Activated CD4-positive, alpha-beta T cell treated with anti-CD3 and anti-CD28 coated beads for 4 hours (primary cell): ENCODE measurements at regions not wholly inside any gene's neighbourhood (a gene's known extent, or its start where the extent isn't known, plus 50 kb on each side); places are given as distances from the start of the nearest gene placed in this dataset.
"Not testable (repeated sequence)": the region's sequence is repeated elsewhere in the genome, so short reads cannot be mapped to it uniquely, and the experiment has no call there.

Experiments
- DNase-seq, 2 donors: peaks; one replicate each; pipeline ENCODE4 v3.0.0-alpha.2; 2020

DNA sequence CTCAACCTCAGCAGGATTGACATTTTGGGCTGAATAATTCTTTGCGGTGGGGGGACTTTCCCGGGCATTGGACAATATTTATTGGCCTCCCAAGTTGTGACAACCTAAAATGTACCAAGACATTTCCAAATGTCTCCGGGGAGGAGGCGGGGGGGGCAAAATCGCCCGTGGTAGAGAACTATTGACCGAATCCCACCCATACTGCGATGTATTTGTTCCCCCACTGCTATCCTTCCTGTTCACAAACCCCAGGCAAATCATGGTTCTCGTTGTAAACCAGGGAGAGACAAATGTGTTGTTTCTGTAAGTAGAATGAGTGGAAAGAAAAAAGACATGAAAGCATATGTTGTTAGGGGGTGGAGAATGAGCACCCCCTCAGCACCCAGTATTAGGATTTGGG, 141.9 kb downstream of the PSAT1 start:
- DNase-seq, result no peak

DNA sequence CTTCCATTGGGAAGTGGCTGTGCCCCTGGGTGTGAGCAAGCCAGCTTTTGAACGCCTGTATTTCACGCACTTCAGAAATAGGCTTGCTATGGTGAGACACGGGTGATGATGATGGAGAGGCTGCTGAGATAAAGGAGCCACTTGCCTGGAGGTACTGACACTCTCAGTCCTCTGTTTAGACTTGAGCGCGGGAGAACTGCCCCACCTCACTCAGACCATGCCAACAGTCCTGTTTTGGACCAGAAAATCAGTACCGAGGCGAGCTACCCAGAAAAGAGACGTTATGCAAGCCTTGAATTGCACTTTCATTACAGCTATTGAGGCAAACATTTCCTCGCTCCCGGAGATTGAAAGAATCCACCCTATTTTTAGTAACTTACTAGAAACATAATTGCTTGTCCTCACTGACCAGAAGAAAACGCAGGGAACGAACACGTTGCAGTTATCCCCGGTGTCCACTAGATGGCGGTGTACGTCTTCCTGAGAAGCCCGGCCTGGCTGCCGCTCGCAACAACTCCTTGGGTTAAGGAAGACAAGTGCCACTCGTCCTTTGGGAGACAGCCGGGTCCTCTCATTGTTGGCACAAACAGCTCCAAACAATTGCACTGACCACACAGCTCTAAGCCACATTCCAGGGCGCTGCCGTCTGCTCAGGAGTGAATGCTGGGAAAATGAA, 142.4 kb downstream of the PSAT1 start:
- DNase-seq, result peak; percentile 49 to 57

DNA sequence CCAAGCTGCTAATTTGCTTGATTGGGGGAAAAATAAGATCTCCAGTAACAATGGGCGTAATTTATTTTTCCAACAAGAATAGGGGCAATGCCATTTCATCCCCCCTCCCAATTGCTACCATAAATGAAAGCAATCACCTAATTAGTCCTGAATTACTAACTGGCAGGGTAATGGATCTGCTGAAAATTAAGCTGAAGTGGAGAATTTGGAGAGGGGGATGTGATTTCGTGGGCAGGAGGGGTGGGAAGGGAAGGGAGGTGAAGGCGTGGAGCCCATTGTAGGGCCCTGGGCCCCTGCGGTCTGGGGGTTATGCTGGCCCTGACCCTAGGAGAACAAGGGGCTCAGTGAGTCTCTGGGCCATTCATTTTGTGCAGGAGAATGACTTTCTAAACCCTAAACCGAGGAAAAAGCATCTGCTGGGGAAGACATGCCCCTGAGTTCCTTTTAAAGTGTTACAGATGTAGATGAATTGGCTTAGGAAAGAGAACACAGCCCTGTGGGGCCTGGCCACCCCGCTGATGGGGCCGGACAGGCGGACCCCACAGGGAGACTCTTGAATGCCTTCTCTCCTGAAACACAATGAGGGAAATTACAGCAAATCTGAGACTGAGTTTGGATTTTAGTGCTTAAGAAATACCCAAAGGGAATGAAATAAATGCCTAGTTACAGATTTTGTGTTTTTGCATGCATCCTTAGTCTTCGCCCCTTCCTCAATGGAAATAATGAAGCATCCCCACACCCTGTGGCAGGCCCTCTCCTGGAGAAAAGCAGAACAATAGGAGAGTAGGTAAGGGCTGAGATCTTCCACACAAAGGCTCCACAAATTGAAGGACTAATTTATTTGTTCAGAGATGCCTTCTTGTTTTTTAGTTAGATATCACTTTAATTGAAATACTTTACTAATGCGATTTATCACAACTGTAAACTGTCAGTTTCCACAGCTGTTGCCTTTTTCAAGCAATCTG, 143.2 kb downstream of the PSAT1 start:
- no peak for DNase-seq

DNA sequence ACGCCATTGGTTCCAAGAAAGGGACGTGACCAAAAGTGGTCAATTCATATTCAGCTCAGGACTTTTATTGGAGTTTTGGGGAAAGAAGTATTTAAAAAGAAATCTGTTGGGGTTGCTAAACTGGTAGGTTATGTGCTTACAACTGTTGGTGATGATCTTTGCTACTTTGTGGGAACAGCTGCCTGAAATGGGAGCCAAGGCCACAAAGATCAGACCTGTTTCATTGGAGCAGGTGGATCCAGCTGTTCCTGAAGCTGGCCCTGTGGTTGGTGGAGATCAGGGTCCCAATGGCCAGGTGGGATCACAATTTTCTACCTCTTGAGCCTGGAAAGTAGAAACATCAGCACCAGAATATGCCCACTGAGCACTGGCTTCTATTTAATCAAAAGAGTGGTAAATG, 144.5 kb downstream of the PSAT1 start:
- DNase-seq, result no peak

DNA sequence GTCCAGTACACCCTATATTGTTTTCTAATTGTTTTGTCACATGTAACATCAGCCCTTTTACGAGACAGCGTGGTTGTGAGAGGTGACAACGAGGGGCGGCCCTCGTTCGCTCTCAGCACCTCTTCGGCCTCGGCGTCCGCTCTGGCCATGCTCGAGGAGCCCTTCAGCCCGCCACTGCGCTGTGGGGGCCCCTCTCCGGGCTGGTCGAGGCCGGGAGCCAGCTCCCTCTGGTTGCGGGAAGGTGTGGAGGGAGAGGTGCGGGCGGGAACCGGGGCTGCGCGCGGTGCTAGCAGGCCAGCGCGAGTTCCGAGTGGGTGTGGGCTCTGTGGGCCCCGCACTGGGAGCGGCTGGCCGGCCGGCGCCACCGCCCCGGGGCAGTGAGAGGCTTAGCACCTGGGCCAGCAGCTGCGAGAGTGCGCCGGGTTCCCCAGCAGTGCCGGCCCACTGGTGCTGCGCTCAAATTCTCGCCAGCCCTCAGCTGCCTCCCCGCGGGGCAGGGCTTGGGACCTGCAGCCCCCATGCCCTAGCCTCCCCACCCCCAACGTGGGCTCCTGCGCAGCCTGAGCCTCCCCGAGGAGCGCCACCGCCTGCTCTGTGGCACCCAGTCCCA, 145.0 kb downstream of the PSAT1 start:
- DNase-seq, result no peak

DNA sequence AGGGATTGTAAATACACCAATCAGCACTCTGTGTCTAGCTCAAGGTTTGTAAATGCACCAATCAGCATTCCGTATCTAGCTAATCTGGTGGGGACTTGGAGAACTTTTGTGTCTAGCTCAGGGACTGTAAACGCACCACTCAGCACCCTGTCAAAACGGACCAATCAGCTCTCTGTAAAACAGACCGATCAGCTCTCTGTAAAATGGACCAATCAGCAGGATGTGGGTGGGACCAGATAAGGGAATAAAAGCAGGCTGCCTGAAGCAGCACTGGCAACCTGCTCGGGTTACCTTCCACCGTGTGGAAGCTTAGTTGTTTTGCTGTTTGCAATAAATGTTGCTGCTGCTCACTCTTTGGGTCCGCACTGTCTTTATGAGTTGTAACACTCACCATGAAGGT, 145.7 kb downstream of the PSAT1 start:
- not testable (repeated sequence) for DNase-seq

DNA sequence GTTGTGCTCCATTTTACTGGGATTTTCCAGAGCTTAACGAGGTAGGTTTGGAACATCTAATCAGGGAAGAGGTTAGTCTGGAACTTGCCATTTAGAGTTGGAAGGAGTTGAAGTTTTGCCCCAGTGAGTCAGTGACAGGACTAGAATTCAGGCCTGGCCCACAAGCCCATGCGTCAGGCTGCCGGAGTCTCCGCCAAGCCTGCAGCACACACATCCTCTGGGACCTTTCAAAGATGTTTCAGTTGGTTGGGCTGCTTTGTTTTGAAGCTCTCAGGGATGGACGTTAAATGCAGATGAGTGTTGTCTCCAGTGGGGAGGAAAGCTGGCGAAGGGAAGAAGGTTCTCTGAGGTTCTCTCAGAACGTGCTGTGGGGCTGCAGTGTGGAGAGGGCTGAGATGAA, 147.0 kb downstream of the PSAT1 start:
- no peak for DNase-seq

DNA sequence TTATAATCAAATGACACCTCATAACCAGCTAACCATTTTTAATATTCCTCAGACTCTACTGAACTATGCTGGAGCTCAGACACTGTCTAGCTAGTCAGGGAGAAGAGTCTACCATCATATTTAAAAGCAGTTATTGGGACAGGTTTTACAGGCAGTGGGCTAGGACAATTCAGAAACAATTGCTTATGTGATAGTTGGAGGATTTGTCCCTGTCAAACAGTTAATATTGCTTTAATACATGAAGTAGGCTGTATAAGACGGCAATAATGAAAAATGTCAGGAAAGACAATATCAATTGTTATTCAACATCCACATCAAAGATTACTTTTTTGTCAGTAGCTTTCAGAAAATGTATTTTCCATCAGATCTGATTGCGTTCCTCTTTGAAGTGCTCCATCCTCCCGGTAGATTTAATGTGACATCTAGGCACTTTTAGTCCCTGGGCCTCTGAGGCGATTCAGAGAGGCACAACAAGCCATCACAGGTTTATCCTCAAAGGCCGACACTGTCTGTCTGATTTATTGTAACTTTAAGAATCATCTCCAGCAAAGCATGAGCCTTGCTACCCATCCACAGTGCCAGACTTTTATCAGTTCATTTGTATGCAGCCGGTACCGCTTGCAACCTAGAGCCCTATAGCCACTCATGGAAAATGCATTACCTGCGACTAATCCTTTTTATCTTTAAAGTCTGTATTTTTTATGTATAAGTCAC, 152.2 kb downstream of the PSAT1 start:
- DNase-seq, result no peak

DNA sequence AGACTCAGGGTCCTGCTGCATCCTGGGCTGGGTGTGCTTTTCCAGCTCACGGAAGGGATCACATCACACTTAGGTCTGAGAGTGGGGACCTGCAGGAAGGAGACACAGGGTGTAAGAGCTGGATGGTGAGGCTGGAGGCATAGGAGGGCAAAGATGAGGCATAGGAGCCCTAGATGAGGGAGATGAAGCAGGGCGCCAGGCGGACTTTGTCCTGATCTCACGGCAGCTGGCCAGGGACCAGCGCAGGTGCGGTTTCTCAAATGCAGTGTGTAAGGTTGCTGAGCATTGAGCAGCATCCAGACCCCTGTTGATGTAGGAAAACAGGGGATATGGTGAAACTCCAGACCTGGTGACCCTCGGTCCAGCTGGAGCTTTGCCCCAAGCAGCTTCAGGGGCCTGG, 156.5 kb downstream of the PSAT1 start:
- no peak for DNase-seq

DNA sequence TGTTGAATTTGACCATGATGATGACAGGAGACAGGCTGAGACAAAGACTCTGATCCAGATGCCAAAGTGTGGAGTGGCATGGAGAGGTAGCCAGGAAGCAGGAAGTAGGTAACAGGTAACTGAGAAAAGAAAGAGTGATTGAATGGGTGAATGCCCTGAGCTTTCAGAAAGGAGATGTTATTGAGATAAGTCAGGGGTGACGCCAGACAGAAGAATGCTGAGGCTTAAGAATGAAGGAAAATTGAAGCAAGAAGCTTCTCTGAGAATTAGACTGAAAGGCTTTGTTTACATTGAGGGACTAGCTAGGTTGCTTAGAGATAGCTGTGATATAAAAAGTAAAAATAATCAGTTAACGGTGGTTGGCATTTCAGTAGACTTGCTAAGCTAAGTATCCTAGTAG, 165.7 kb downstream of the PSAT1 start:
- no peak for DNase-seq

DNA sequence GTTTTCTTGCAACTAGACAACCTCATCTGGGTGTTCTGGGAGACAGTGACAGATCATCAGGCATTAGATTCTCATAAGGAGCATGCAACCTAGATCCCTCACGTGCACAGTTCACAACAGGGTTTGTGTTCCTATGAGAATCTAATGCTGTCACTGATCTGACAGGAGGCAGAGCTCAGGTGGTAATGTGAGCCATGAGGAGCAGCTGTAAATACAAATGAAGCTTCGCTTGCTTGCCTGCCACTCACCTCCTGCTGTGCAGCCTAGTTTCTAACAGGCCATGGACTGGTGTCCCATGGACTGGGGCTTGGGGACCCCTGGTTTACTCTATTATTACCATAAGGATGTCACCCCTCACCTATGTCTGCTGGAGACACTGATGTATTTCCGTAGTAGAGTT, 166.8 kb downstream of the PSAT1 start:
- DNase-seq, result no peak

DNA sequence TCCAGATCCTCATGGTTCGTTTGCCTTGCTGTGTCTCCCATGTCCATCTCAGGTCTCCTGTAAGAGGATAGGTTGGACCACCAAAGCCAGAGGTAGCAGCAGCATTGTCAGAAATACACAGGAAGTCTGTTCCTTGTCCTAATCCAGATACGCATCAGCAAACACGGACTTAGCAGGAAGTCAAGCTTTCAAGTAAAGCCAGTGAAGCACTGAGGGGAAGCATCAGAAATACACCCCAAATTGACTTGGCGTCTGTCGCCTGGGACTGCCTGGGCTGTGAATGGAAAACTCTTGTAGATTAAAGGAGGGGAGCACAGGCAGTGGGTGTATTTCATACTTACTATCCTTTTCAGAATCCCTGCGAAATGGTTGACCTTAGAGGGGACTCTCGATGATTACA, 171.3 kb downstream of the PSAT1 start:
- DNase-seq, result no peak

DNA sequence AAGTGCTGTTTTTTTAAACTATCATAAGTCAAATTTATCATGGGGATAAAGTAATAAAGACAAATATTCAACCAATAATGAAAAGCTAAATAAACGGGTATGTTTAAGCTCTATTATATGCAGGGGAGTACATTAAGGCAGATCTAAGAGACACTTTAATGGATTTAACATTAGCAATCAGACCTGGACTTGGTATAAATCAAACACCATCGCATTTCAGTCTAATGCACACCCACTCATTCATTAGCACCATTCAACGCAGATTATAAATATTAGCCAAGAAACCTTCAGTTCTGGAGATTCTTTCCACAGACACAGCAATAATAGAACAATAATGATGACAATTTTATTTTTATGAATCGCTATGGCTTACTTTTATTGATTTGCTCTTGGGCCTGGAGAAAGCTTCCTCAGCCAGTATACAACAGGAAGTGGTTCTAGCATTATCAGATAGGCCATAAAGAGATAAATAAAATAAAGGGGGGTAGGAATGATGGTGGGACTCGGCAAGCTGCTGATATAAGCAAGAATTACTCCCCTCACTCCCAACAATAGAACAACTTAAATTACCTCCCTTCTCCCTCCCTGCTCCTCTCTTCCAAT, 172.2 kb downstream of the PSAT1 start:
- no peak for DNase-seq

DNA sequence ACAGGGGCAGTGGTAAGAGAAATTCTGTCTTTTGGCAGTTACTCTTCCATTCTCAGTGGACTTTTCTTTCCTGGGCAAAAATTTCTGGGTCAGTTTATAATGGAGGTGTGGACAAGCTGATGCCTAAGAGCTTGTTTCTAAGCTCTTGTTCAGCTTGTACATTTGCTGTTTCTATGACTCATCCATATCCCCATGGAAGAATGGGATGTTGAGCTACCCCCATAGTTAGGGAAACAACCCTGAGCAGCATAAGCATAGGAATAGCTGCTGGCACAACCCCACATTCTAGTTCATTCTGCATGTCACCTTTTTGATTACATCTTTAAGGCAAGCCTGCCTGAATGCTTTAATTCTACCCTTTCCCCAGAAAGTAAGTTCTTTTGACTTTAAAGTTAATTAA, 173.3 kb downstream of the PSAT1 start:
- no peak for DNase-seq

DNA sequence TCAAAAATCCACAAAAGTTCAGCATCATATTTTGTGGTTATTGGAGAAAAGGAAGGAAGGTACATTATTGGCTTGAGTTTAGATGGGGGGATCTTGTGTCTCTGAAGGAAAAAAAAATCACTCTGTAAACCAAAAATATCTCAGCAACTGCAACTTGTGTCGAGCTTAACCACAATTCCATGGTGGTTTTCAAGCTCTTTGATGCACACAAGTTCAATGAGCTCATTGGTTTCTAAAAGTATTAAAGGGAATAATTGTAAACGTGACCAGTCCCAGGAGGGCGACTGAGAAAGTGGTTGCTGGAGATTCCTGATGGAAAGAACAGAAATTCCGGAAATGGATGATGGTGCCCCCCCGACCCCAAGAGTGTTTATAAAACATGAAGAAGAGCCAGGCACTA, 173.8 kb downstream of the PSAT1 start:
- no peak for DNase-seq

DNA sequence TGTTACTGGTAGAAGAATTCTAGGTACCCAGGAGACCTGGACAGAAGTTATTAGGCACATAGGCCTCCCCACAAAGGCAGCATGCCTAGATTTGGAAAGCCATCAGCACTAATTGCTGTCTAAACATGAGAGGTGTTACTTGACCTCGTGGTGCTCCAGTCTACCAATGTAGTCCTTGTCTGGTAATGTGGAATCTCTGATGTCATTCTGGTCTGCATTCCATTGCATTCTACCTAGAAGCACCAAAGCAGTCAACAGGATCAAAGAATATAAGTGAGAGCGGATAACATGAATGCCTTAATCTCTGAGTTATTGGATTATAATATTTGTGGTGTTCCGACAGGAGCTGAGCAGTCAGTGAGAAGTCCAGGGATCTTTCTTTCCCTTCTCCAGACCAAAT, 175.2 kb downstream of the PSAT1 start:
- no peak for DNase-seq

DNA sequence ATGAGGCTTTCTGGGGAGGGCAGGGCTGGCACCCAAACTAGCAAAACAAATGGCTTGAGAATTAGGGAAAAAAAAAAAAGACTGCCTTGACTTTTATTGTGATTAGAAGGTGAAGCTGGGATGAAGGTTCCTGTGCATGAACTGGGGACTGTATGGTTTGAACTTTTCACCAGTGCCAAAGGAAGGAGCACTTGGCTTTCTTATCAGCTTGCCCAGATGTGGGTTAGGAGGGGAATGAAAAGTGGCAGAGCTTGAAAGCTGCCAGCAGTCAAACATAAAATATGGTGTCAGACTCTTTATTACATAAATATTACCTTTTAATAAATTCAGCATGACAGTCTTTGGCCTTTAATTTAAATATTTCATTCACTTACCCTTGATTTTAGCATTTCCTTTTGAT, 182.5 kb downstream of the PSAT1 start:
- no peak for DNase-seq

DNA sequence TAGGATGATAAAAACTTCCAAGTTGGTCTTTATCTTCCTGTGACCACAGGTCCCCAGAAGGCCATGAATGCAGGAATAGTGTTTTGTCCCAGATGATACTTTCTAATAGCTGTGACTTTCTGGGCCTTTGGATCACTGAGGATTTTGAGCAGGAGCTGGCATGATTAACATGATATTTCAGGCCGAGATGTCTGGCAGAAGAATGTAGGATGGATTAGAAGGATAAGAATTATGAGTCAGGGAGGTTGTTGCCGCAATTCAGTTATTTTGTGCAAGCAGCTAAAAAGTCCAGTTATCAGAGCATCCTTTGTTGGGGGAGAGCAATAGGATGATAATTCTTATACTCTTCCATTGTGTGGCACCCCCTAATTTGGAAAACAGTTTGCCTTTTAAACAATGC, 189.7 kb downstream of the PSAT1 start:
- DNase-seq, result no peak

DNA sequence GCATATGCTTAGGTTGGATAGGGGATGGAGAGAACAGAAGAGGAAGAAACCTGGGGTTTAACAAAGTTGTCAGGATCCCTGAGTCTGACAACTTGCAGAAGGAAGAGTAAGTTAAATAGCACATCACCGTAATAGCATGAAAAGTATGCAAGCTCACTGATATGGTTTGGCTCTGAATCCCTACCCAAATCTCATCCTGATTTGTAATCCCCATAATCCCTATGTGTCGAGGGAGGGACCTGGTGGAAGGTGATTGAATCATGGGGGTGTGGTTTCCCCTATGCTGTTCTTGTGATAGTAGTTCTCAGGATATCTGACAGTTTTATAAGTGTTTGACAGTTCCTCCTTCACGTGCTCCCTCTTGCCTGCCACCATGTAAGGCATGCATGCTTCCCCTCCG, 193.3 kb downstream of the PSAT1 start:
- DNase-seq, result no peak

DNA sequence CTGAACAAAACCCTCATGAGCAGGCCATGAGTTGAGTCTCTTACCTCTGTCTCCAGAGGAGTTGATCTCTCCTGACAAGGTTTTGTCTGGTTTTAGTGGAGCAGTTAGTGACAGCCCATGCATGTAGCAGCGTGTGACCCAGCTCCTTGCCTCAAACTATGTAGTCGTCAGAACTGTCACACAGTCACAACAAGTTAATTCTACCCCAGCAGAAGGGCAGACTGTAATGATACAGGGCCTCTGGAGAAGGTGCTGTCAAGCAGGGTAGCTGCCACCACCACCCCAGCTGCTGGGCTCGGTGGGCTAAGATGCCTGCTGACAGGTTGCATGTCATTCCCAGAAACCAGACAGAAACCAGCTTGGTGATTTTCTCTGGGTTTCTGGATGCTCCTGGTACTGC, 194.5 kb downstream of the PSAT1 start:
- no peak for DNase-seq

DNA sequence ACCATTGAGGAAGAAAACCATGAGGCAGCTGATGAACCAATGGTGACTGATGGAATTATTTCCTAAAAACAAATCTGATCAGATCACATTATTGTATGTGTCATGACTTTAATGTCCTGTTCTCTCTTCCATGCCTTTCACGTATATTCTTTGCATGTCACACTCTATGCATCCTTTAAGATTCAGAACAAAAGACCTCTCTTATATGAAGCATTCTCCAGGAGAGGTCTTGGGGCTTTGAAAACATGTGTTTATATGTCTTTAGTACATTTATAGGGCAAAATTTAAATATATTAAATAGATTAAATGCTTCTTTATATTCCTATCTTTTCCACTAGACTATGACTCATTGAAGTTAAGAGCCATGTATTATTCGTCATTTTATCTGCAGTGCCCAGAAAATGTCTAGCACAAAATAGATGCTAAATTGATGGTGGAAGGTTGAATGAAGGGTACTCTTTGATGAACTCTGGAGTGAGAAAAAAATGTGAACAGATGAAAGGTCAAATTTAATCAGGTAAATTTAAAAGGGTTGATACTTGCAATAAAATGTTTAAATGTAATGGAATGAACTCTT, 196.3 kb downstream of the PSAT1 start:
- DNase-seq, result no peak

DNA sequence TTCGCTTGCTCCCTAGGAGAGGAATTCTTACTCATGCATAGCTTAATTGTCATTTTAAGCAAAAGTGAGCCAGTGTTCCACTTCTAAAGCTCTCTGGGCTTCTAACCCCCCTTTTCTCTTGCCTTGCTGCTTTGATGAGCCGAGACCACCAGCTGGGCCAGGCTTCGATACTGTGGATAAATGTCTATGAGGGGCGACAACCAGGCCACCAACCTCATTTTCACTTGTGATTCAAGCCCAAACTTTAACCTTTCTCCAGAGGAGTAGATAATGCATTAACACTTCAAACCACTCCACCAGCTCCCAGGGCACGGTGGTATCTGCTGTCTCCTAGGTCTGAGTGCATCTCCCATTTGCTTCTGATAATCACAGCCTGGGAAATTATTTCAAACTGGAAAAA, 205.6 kb downstream of the PSAT1 start:
- DNase-seq, result no peak

DNA sequence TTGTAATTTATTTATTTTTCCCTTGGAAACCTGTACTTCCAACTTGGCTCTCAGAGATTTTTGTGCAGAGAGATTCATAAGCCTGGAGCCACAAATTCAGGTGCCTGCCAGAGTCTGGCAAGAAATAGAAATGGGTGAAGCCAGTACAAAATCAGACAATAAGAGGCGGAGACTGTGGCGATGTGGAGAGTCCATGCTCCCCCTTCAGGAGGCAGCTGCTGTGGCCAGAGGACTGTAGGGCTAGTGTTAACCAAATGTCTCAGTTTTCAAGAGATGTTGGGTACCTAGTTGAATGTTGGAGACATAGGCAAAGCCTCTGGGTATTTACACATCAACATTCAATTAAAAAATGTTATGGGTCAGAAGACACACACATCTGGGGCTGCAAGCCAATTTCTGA, 208.6 kb downstream of the PSAT1 start:
- no peak for DNase-seq
